ENCODE measurements at regions not wholly inside any gene's neighbourhood (a gene's known extent, or its start where the extent isn't known, plus 50 kb on each side); places are given as distances from the start of the nearest gene placed in this dataset.

DNA sequence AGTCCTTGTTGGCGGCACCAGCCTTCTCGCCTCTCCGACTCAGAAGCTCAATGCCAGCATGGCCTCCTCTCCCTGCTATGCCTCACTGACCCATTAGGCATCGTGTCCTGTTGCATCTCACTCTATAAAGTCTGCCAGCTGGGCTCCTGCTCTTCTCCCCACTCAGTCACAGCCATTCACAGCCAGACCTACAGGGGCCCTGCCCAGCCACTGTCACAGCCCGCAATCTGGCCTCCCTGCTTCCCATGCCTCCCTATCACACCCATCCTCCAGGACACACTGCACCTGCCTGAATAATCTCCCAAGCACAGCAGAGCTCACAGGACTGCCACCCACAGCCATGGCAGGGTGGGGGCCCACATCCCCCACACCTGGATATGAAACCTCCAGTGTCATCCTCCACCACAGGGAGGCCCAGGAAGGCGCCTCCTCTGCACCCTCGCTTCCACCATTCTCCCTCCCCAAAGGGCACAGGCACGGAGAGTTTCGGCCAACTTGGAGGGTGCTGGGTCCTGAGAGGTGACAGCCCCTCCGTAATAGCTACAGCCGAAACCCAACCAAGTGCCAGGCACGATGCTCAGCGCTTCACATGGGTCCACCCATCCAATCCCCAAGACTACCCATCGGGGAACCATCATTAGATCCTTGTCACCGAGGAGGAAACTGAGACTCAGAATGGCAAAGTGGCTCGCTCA is 370.3 kb downstream of the BCL11B start:
- TF ChIP-seq CEBPB (IDR thresholded peaks at IDR 0.05; ENCODE audit: low read depth, low read length): no peak
- no peak for TF ChIP-seq MAFK (IDR thresholded peaks at IDR 0.05; ENCODE audit: low read depth, low read length)
- no peak for TF ChIP-seq SMC3 (IDR thresholded peaks at IDR 0.05; ENCODE audit: low read depth, low read length)
- TF ChIP-seq BHLHE40 (IDR thresholded peaks at IDR 0.05; ENCODE audit: low read depth, low read length): no peak
- no peak for TF ChIP-seq FOS (IDR thresholded peaks at IDR 0.05; ENCODE audit: low read depth, low read length)
- no peak for TF ChIP-seq USF2 (IDR thresholded peaks at IDR 0.05; ENCODE audit: low read depth, low read length)
- TF ChIP-seq NFE2L2 (IDR thresholded peaks at IDR 0.05; ENCODE audit: low read depth, low read length): no peak
- no peak for TF ChIP-seq MXI1 (IDR thresholded peaks at IDR 0.05; ENCODE audit: borderline replicate concordance, low read depth, low read length)
- no peak for TF ChIP-seq MAZ (IDR thresholded peaks at IDR 0.05; ENCODE audit: borderline replicate concordance, low read depth, low read length)
- no peak for TF ChIP-seq POLR2A (IDR thresholded peaks at IDR 0.05; ENCODE audit: low read depth, low read length)
- no peak for TF ChIP-seq RFX5 (IDR thresholded peaks at IDR 0.05; ENCODE audit: low read depth, low read length)
- TF ChIP-seq RCOR1 (IDR thresholded peaks at IDR 0.05; ENCODE audit: insufficient replicate concordance, low read length): no peak
- TF ChIP-seq CHD1 (IDR thresholded peaks at IDR 0.05; ENCODE audit: low read depth, low read length): no peak
- TF ChIP-seq, protein P1, sequence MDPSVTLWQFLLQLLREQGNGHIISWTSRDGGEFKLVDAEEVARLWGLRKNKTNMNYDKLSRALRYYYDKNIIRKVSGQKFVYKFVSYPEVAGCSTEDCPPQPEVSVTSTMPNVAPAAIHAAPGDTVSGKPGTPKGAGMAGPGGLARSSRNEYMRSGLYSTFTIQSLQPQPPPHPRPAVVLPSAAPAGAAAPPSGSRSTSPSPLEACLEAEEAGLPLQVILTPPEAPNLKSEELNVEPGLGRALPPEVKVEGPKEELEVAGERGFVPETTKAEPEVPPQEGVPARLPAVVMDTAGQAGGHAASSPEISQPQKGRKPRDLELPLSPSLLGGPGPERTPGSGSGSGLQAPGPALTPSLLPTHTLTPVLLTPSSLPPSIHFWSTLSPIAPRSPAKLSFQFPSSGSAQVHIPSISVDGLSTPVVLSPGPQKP (IDR thresholded peaks at IDR 0.05; ENCODE audit: borderline replicate concordance, low read depth, low read length): no peak
- no peak overlapping the region for H2BK15ac ChIP-seq (ENCODE audit: low read depth, low read length)
- no peak overlapping the region for H3K14ac ChIP-seq (replicated peaks; ENCODE audit: low read depth, low read length)
- H3K4me1 ChIP-seq (ENCODE audit: control insufficient read depth, insufficient read depth, low read length): no peaks in the 10 kb centered on the region
- H3K4me2 ChIP-seq (ENCODE audit: low read depth, low read length): no peak overlapping the region
- no peak overlapping the region for H2BK120ac ChIP-seq (ENCODE audit: low read depth, low read length)
- no peak overlapping the region for H3K18ac ChIP-seq (ENCODE audit: low read depth, low read length)
- no peak overlapping the region for H2AK5ac ChIP-seq (ENCODE audit: low read depth, low read length)
- H4K5ac ChIP-seq (ENCODE audit: low read depth, low read length): no peak overlapping the region
- ChIA-PET CTCF (no interaction called here), POLR2A (ENCODE audit: unreplicated experiment) (no interaction called here)
- dilution Hi-C loops (cut with HindIII; ENCODE audit: low sequenced_read_pairs, unreplicated experiment): no loop called here
- H2BK20ac ChIP-seq (ENCODE audit: low read depth, low read length): no peak overlapping the region
- intact Hi-C loops (cut with micrococcal nuclease): no loop called here
- no peaks in the 10 kb centered on the region for H3K9me1 ChIP-seq (ENCODE audit: insufficient read depth, low read length)
- no peak overlapping the region for H2BK5ac ChIP-seq (ENCODE audit: low read depth, low read length, poor library complexity, severe bottlenecking)
- H3K56ac ChIP-seq (ENCODE audit: extremely low read depth, insufficient read depth, low read length): no peak overlapping the region
- H3K9ac ChIP-seq (ENCODE audit: low read depth, low read length): no peak overlapping the region
- no TSS peak for BruUV-seq (replicated peaks)
- no peaks in the 10 kb centered on the region for H4K20me1 ChIP-seq (ENCODE audit: insufficient read depth, low read length)
- H2AK9ac ChIP-seq (replicated peaks; ENCODE audit: low read depth, low read length, poor library complexity): no peak overlapping the region
- H3K4ac ChIP-seq (ENCODE audit: low read depth, low read length): no peak overlapping the region
- H3K36me3 ChIP-seq (ENCODE audit: control insufficient read depth, insufficient read depth, low read length): no peaks in the 10 kb centered on the region
- no peak for DNase-seq
- no peak overlapping the region for H2AFZ ChIP-seq (replicated peaks; ENCODE audit: low read length, poor library complexity)
- H4K8ac ChIP-seq (ENCODE audit: low read depth in 2 of 2, low read length in 2 of 2): no peak overlapping the region
- H3K27ac ChIP-seq (ENCODE audit: insufficient read depth, low read length): no peak overlapping the region
- no peak for ATAC-seq (ENCODE audit: low read depth)
- H3K23ac ChIP-seq (ENCODE audit: low read depth, low read length): no peak overlapping the region
- no peak overlapping the region for H3K4me3 ChIP-seq (ENCODE audit: insufficient read depth, low read depth, low read length)
- H3K27me3 ChIP-seq (ENCODE audit: control insufficient read depth, insufficient read depth, low read length): no peaks in the 10 kb centered on the region
- 39% methylated on average over 5 of the region's 16 CpGs; no CpG with 5 or more reads in 1 of the 2 experiments for WGBS, 2 experiments (ENCODE audit: extremely low coverage in 2 of 2, insufficient read length in 1 of 2)
- in situ Hi-C loops (cut with MboI; ENCODE audit: low sequenced_read_pairs): no loop called here
- no peak overlapping the region for H4K91ac ChIP-seq (ENCODE audit: insufficient read depth, low read depth, low read length)
- no peaks in the 10 kb centered on the region for H3K79me1 ChIP-seq (ENCODE audit: low read depth in 1 of 2, low read length in 2 of 2)
- H3K9me3 ChIP-seq (ENCODE audit: control insufficient read depth, insufficient read depth, low read length): peaks cover 44% of the 10 kb centered on the region

Measured in IMR-90 (cell line).